MM.1S (cell line): ENCODE measurements at regions not wholly inside any gene's neighbourhood (a gene's known extent, or its start where the extent isn't known, plus 50 kb on each side); places are given as distances from the start of the nearest gene placed in this dataset.

Experiments used
- DNase-seq: peaks from one replicate; pipeline ENCODE4 v3.0.0-alpha.2; 2015
- H2AFZ ChIP-seq: fragments of 300-600 bp; sonication (generic); 2 replicates; pipeline ENCODE4 v1.6.0; 2016; ENCODE audit warnings: antibody characterized with exemption, low read length
- H3F3A ChIP-seq: fragments of 300-600 bp; sonication (generic); 2 replicates; pipeline ENCODE4 v1.6.1; 2016; ENCODE audit warnings: mild to moderate bottlenecking, antibody characterized with exemption, low read length, moderate library complexity, mixed read lengths; ENCODE audit not compliant: insufficient read depth
- H3K27ac ChIP-seq: fragments of 300-600 bp; sonication (generic); 2 replicates; pipeline ENCODE4 v1.5.1; 2016; ENCODE audit warnings: mild to moderate bottlenecking, low read length
- H3K27me3 ChIP-seq: fragments of 300-600 bp; sonication (generic); replicated peaks from 2 replicates; pipeline ENCODE4 v1.6.0; 2016; ENCODE audit warnings: low read length; ENCODE audit not compliant: insufficient read depth
- H3K36me3 ChIP-seq: fragments of 300-600 bp; sonication (generic); replicated peaks from 2 replicates; pipeline ENCODE4 v1.6.1; 2016; ENCODE audit warnings: mild to moderate bottlenecking, low read length, mixed read lengths; ENCODE audit not compliant: insufficient read depth
- H3K4me1 ChIP-seq: fragments of 300-600 bp; sonication (generic); 2 replicates; pipeline ENCODE4 v1.6.1; 2016; ENCODE audit warnings: low read length, mixed read lengths
- H3K4me2 ChIP-seq: fragments of 300-600 bp; sonication (generic); 2 replicates; pipeline ENCODE4 v1.6.0; 2016; ENCODE audit warnings: low read depth, low read length
- H3K4me3 ChIP-seq: fragments of 300-600 bp; sonication (generic); 2 replicates; pipeline ENCODE4 v1.5.1; 2016; ENCODE audit warnings: low read length, mixed read lengths
- H3K79me2 ChIP-seq: fragments of 300-600 bp; sonication (generic); 2 replicates; pipeline ENCODE4 v1.6.1; 2016; ENCODE audit warnings: mixed run types, low read length, mixed read lengths
- H3K9ac ChIP-seq: fragments of 300-600 bp; sonication (generic); 2 replicates; pipeline ENCODE4 v1.6.1; 2016; ENCODE audit warnings: low read length, mixed read lengths
- H3K9me2 ChIP-seq: fragments of 300-600 bp; sonication (generic); replicated peaks from 2 replicates; pipeline ENCODE4 v1.6.1; 2016; ENCODE audit warnings: mild to moderate bottlenecking, low read length, mixed read lengths; ENCODE audit not compliant: insufficient read depth
- H3K9me3 ChIP-seq: fragments of 300-600 bp; sonication (generic); replicated peaks from 2 replicates; pipeline ENCODE4 v1.6.1; 2016; ENCODE audit warnings: mild to moderate bottlenecking, low read length, mixed read lengths; ENCODE audit not compliant: insufficient read depth
- H4K20me1 ChIP-seq: fragments of 300-600 bp; sonication (generic); 2 replicates; pipeline ENCODE4 v1.6.1; 2016; ENCODE audit warnings: mild to moderate bottlenecking, low read length, moderate library complexity, mixed read lengths; ENCODE audit not compliant: insufficient read depth
- CTCF ChIP-seq: fragments of 300-600 bp; sonication (generic); IDR thresholded peaks from 2 replicates; pipeline ENCODE4 v1.5.1; 2016; ENCODE audit warnings: antibody characterized with exemption, low read length, mixed read lengths
- EZH2 ChIP-seq: fragments of 300-600 bp; sonication (generic); optimal IDR thresholded peaks from 2 replicates; pipeline ENCODE3; 2017; ENCODE audit warnings: low read depth, mild to moderate bottlenecking, antibody characterized with exemption, low read length, mixed read lengths
- EZH2phosphoT487 ChIP-seq: fragments of 300-600 bp; sonication (generic); IDR thresholded peaks from 2 replicates; pipeline ENCODE4 v1.6.1; 2018; ENCODE audit warnings: antibody characterized with exemption, low read length

GRCh38 chr7:25752154-25752553 is 399.8 kb upstream of the NFE2L3 start:
- Histone ChIP-seq H3K9me3 (no peaks in the 10 kb centered on the region), H3K36me3 (no peaks in the 10 kb centered on the region), H3K27ac (no peak overlapping the region), H3K4me1 (no peaks in the 10 kb centered on the region), H2AFZ (no peak overlapping the region), H3K9ac (no peak overlapping the region), H4K20me1 (no peaks in the 10 kb centered on the region), H3F3A (no peaks in the 10 kb centered on the region), H3K9me2 (no peaks in the 10 kb centered on the region), H3K27me3 (no peaks in the 10 kb centered on the region), H3K79me2 (no peaks in the 10 kb centered on the region), H3K4me2 (no peak overlapping the region), H3K4me3 (no peak overlapping the region)
- no peak for TF ChIP-seq CTCF
- TF ChIP-seq EZH2, result no peak
- TF ChIP-seq EZH2phosphoT487, result no peak
- no peak for DNase-seq

- Histone ChIP-seq H3K9me3 (no peaks in the 10 kb centered on the region), H2AFZ (no peak overlapping the region), H3K79me2 (no peaks in the 10 kb centered on the region), H3K4me1 (no peaks in the 10 kb centered on the region), H3K4me3 (no peak overlapping the region), H3K9ac (no peak overlapping the region), H3K36me3 (no peaks in the 10 kb centered on the region), H4K20me1 (no peaks in the 10 kb centered on the region), H3K27me3 (no peaks in the 10 kb centered on the region), H3K27ac (no peak overlapping the region), H3K9me2 (no peaks in the 10 kb centered on the region), H3K4me2 (no peak overlapping the region), H3F3A (no peaks in the 10 kb centered on the region)
- no peak for DNase-seq
- TF ChIP-seq EZH2phosphoT487 (no peak), CTCF (no peak), EZH2 (no peak)
Observed at GRCh38 chr7:25752967-25753791, 398.8 kb upstream of the NFE2L3 start.

- Histone ChIP-seq H3K4me1 (no peaks in the 10 kb centered on the region), H3K27ac (no peak overlapping the region), H3K79me2 (no peaks in the 10 kb centered on the region), H2AFZ (no peak overlapping the region), H3K9me2 (no peaks in the 10 kb centered on the region), H3K4me2 (no peak overlapping the region), H4K20me1 (no peaks in the 10 kb centered on the region), H3K36me3 (no peaks in the 10 kb centered on the region), H3K9me3 (no peaks in the 10 kb centered on the region), H3K9ac (no peak overlapping the region), H3K27me3 (no peaks in the 10 kb centered on the region), H3K4me3 (no peak overlapping the region), H3F3A (no peaks in the 10 kb centered on the region)
- DNase-seq, result no peak
- TF ChIP-seq CTCF (no peak), EZH2phosphoT487 (no peak), EZH2 (no peak)
Observed at GRCh38 chr7:25753837-25754236, 398.2 kb upstream of the NFE2L3 start.
